GM23338 (cell line): ENCODE measurements at regions not wholly inside any gene's neighbourhood (a gene's known extent, or its start where the extent isn't known, plus 50 kb on each side); places are given as distances from the start of the nearest gene placed in this dataset.

ENCODE experiments used
- CREB1 ChIP-seq: fragments of 250-450 bp; sonication (Bioruptor Pico); IDR thresholded peaks from 2 replicates; pipeline ENCODE4 v1.5.0; 2020; ENCODE audit warnings: low read depth, mild to moderate bottlenecking, moderate library complexity
- CTCF ChIP-seq, 2 experiments: fragments of 200-600 bp in 1 of 2; sonication (generic) in 1 of 2; conservative IDR thresholded peaks; 2 replicates each; pipeline versions ENCODE4 v1.5.1 to v1.6.1; 2016 to 2017; ENCODE audit warnings: antibody characterized with exemption in 2 of 2, low read depth in 2 of 2, mild to moderate bottlenecking in 2 of 2, moderate library complexity in 1 of 2
- EZH2 ChIP-seq: fragments of 200-600 bp; sonication (generic); IDR thresholded peaks from one replicate; pipeline ENCODE4 v1.8.0; 2017; ENCODE audit warnings: antibody characterized with exemption, mild to moderate bottlenecking, low read depth; ENCODE audit not compliant: unreplicated experiment
- EZH2phosphoT487 ChIP-seq: fragments of 200-600 bp; sonication (generic); IDR thresholded peaks from one replicate; pipeline ENCODE4 v1.8.1; 2018; ENCODE audit warnings: antibody characterized with exemption; ENCODE audit not compliant: unreplicated experiment
- JUNB ChIP-seq: IDR thresholded peaks from one replicate; pipeline ENCODE4 v1.6.1; 2016; ENCODE audit warnings: antibody characterized with exemption; ENCODE audit not compliant: unreplicated experiment
- NANOG ChIP-seq: IDR thresholded peaks from 2 replicates; pipeline ENCODE4 v1.6.1; 2016; ENCODE audit warnings: antibody characterized with exemption, borderline replicate concordance
- POLR2AphosphoS5 ChIP-seq: IDR thresholded peaks from 2 replicates; pipeline ENCODE4 v1.6.1; 2016; ENCODE audit warnings: antibody characterized with exemption, low read depth
- REST ChIP-seq: IDR thresholded peaks from one replicate; pipeline ENCODE4 v1.6.1; 2018; ENCODE audit warnings: antibody characterized with exemption; ENCODE audit not compliant: unreplicated experiment
- STAT1 ChIP-seq: IDR thresholded peaks from one replicate; pipeline ENCODE4 v1.6.1; 2016; ENCODE audit warnings: antibody characterized with exemption; ENCODE audit not compliant: unreplicated experiment
- ZNF114 ChIP-seq: fragments of 250-450 bp; sonication (Bioruptor Pico); IDR thresholded peaks from 2 replicates; pipeline ENCODE4 v1.5.0; 2020; ENCODE audit warnings: mild to moderate bottlenecking, moderate library complexity
- TF ChIP-seq, protein P1 (sequence below): IDR thresholded peaks from 2 replicates; pipeline ENCODE4 v1.6.1; 2016; ENCODE audit warnings: antibody characterized with exemption
- TF ChIP-seq, protein P2 (sequence below): fragments of 250-450 bp; sonication (Bioruptor Pico); IDR thresholded peaks from 2 replicates; pipeline ENCODE4 v1.5.0; 2020; ENCODE audit warnings: mild to moderate bottlenecking, moderate library complexity

DNA sequence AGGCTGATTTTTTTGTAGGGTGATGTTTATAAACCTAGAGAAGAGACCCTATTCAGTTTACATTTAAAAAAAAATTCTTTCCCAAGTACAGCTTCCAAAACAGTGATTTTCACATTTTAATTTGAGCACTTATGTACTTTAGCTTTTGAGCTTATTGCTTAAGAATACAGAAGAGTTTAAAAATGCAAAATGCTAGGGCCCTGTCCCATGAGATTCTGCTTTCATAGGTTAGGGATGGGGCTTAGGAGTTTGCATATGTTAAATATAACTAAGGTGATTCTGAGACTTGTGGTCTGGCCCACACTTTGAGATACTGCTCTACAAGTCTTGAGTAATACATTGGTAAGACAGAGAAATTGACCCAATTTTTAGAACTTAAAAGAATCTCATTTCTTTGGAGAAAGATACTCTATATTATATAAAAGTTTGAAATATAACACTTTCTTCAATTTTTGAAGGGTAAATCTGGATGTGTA is 137.3 kb upstream of the CWC22 start:
- TF ChIP-seq CTCF (conservative IDR thresholded peaks at IDR 0.05; ENCODE audit: low read depth in 2 of 2): no peak
- no peak for TF ChIP-seq REST
- no peak for TF ChIP-seq EZH2phosphoT487
- no peak for TF ChIP-seq STAT1
- no peak for TF ChIP-seq JUNB
- no peak for TF ChIP-seq POLR2AphosphoS5
- TF ChIP-seq EZH2: no peak
- no peak for TF ChIP-seq CREB1 (CRISPR knock-in tag)
- TF ChIP-seq, protein P1, sequence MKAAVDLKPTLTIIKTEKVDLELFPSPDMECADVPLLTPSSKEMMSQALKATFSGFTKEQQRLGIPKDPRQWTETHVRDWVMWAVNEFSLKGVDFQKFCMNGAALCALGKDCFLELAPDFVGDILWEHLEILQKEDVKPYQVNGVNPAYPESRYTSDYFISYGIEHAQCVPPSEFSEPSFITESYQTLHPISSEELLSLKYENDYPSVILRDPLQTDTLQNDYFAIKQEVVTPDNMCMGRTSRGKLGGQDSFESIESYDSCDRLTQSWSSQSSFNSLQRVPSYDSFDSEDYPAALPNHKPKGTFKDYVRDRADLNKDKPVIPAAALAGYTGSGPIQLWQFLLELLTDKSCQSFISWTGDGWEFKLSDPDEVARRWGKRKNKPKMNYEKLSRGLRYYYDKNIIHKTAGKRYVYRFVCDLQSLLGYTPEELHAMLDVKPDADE: no peak
- TF ChIP-seq, protein P2, sequence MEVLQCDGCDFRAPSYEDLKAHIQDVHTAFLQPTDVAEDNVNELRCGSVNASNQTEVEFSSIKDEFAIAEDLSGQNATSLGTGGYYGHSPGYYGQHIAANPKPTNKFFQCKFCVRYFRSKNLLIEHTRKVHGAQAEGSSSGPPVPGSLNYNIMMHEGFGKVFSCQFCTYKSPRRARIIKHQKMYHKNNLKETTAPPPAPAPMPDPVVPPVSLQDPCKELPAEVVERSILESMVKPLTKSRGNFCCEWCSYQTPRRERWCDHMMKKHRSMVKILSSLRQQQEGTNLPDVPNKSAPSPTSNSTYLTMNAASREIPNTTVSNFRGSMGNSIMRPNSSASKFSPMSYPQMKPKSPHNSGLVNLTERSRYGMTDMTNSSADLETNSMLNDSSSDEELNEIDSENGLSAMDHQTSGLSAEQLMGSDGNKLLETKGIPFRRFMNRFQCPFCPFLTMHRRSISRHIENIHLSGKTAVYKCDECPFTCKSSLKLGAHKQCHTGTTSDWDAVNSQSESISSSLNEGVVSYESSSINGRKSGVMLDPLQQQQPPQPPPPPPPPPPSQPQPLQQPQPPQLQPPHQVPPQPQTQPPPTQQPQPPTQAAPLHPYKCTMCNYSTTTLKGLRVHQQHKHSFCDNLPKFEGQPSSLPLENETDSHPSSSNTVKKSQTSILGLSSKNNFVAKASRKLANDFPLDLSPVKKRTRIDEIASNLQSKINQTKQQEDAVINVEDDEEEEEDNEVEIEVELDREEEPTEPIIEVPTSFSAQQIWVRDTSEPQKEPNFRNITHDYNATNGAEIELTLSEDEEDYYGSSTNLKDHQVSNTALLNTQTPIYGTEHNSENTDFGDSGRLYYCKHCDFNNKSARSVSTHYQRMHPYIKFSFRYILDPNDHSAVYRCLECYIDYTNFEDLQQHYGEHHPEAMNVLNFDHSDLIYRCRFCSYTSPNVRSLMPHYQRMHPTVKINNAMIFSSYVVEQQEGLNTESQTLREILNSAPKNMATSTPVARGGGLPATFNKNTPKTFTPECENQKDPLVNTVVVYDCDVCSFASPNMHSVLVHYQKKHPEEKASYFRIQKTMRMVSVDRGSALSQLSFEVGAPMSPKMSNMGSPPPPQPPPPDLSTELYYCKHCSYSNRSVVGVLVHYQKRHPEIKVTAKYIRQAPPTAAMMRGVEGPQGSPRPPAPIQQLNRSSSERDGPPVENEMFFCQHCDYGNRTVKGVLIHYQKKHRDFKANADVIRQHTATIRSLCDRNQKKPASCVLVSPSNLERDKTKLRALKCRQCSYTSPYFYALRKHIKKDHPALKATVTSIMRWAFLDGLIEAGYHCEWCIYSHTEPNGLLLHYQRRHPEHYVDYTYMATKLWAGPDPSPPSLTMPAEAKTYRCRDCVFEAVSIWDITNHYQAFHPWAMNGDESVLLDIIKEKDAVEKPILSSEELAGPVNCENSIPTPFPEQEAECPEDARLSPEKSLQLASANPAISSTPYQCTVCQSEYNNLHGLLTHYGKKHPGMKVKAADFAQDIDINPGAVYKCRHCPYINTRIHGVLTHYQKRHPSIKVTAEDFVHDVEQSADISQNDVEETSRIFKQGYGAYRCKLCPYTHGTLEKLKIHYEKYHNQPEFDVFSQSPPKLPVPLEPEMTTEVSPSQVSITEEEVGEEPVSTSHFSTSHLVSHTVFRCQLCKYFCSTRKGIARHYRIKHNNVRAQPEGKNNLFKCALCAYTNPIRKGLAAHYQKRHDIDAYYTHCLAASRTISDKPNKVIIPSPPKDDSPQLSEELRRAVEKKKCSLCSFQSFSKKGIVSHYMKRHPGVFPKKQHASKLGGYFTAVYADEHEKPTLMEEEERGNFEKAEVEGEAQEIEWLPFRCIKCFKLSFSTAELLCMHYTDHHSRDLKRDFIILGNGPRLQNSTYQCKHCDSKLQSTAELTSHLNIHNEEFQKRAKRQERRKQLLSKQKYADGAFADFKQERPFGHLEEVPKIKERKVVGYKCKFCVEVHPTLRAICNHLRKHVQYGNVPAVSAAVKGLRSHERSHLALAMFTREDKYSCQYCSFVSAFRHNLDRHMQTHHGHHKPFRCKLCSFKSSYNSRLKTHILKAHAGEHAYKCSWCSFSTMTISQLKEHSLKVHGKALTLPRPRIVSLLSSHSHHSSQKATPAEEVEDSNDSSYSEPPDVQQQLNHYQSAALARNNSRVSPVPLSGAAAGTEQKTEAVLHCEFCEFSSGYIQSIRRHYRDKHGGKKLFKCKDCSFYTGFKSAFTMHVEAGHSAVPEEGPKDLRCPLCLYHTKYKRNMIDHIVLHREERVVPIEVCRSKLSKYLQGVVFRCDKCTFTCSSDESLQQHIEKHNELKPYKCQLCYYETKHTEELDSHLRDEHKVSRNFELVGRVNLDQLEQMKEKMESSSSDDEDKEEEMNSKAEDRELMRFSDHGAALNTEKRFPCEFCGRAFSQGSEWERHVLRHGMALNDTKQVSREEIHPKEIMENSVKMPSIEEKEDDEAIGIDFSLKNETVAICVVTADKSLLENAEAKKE (CRISPR knock-in tag): no peak
- no peak for TF ChIP-seq NANOG
- no peak for TF ChIP-seq ZNF114 (CRISPR knock-in tag)
